ENCODE measurements at regions not wholly inside any gene's neighbourhood (a gene's known extent, or its start where the extent isn't known, plus 50 kb on each side); places are given as distances from the start of the nearest gene placed in this dataset.
"Not testable (repeated sequence)": the region's sequence is repeated elsewhere in the genome, so short reads cannot be mapped to it uniquely, and the experiment has no call there.

- no peak for DNase-seq
Observed at GRCh38 chr4:28247805-28248204, 1387.2 kb downstream of the STIM2 start.

DNA sequence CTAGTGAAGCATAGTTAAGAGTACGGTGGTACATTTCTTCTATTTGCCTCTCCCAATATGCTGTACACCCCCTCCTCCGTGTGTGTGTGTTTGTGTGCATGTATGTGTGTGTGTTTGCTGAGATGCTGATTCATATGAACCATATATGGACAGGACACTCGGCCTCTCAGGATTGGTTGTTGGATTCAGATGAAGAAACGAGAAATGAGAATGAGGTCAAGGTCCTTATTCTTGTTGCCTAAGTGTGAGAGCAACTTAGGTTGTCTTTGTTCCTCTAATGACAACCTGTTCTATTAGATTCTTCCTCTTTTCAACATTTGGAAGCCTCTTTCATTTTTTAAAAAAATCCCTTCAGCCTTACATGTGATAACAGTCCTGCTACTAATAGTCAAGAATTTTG is 1387.6 kb downstream of the STIM2 start:
- no peak for DNase-seq

DNA sequence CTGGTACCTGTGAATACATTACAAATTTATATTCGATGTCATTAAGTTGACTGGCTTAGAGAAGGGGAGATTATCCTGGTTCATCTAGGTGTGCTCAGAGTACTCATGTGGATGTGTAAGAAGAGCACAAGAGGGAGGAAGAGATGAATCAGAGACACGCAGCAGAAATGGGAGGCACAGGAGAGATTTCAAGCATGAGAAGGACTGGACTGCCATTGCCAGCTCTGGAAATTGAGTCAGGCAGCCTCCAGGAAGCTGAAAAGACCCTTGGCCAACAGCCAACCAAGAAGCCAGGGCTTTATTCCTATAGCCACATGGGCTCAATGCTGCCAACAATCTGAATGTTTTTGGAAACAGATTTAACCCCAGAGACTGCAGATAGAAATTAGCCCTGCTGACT is 1390.0 kb downstream of the STIM2 start:
- no peak for DNase-seq

DNA sequence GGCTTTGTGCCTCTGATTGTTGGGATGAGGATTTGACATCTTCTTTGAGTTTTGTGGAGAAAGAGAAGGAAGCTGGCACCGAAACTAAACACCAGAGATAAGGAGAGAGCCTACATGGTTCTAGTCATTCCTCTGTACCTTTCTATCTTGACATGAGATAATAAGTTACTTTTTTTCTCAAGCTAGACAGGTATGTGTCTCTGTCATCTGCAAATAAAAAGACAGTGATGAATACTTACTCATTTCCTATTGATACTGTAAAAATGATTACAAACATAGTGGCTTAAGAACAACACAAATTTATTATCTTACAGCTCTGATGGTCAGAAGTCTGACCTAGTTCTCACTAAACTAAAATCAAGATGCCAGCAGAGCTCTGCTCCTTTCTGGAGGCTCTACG is 1391.2 kb downstream of the STIM2 start:
- DNase-seq = no peak

- DNase-seq = no peak
Observed at GRCh38 chr4:28254003-28254402, 1393.4 kb downstream of the STIM2 start.

GRCh38 chr4:28256295-28256694 is 1395.7 kb downstream of the STIM2 start:
- no peak for DNase-seq

- DNase-seq = no peak
Observed at GRCh38 chr4:28259951-28260350, 1399.3 kb downstream of the STIM2 start.

DNA sequence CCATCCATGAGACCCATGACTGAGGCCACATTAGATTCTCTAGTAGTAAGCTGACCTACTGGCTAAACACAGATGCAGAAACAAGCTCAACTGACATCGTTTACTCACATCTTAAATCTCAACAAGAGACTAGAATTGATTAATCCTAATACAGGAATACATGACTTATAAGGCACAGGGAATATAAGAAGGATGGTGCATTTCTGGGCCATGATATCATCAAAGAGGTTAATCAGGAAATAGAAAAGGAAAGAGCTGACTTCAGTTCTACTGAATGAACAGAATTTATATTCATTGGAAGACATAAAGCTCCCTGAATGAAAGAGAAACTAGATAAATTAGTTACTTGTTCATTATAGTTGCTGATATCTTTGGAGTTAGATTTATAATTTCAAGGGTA is 1406.5 kb downstream of the STIM2 start:
- no peak for DNase-seq

GRCh38 chr4:28269426-28269825 is 1408.8 kb downstream of the STIM2 start:
- DNase-seq = no peak

GRCh38 chr4:28277931-28278330 is 1417.3 kb downstream of the STIM2 start:
- no peak for DNase-seq

DNA sequence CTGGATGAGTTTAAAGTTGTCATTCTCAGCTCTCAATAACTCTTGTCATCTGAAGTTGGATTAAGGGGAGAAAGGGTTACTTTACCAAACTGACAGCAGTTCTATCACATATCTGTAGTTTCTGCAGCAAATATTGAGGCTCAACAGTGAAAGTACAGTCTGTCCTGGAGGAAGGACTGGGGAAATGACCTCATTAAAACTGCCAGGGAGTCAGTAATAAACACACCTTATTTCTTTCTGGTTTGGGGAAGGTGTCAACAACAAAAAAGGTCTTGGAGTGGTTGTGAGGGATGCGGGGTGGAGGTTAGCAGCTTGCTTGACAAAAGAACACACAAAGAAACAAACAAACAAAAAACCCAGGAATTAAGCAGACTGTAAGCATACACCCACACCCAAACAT is 1418.0 kb downstream of the STIM2 start:
- no peak for DNase-seq

GRCh38 chr4:28279249-28279648 is 1418.6 kb downstream of the STIM2 start:
- DNase-seq = no peak

GRCh38 chr4:28286266-28286665 is 1425.6 kb downstream of the STIM2 start:
- DNase-seq = not testable (repeated sequence)

- no peak for DNase-seq
Observed at GRCh38 chr4:28287831-28288233, 1427.2 kb downstream of the STIM2 start.

- no peak for DNase-seq
Observed at GRCh38 chr4:28296239-28296638, 1435.6 kb downstream of the STIM2 start.

GRCh38 chr4:28310926-28311325 is 1450.3 kb downstream of the STIM2 start:
- DNase-seq = no peak

- DNase-seq = not testable (repeated sequence)
Observed at GRCh38 chr4:28312497-28312896, 1451.9 kb downstream of the STIM2 start.

DNA sequence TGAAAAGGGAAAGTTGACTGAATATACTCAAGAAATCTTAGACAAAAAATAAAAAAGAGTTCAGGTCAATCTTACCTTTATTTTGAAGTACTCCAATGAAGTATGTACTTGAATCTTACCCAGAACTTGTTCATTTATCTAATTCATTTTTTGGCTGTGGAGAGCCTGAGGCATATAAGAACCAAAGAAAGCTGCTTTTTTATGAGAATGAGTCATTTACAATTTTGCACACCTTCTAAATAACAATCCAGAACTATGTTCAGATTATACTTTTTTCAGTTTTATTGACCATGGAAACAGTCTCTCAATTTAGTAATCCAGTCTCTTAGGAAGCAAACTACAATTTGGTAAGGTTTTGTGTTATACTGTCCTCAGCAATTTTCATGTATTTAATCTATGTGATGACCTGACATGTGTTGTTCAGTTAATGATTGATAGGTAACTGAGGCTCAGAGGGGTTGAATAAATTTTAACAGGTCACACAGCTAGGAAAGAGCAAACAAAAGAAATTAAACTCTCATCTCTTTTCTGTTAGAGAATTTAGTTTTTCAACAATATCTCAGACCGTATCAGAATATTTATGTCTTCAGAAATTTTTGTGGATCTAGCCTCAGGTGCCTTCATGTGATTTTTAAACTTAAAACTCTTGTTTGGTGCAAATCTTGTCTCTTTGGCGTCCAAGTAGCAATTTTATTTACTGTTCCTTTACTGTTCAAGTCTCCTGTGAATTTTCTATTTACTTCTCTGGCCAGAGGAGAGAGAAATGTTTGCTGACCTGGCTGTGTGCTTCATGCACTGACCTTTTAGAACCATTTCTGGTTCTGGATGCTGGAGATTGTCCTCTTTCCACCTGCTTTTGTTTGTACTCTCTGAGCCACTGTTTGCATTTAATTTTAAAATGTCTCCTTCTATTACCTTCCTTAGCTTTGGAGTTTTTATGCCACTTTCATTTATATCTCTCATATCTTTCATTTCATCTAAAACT is 1453.4 kb downstream of the STIM2 start:
- no peak for DNase-seq

- no peak for DNase-seq
Observed at GRCh38 chr4:28317221-28317620, 1456.6 kb downstream of the STIM2 start.

- no peak for DNase-seq
Observed at GRCh38 chr4:28334249-28334648, 1473.6 kb downstream of the STIM2 start.

DNA sequence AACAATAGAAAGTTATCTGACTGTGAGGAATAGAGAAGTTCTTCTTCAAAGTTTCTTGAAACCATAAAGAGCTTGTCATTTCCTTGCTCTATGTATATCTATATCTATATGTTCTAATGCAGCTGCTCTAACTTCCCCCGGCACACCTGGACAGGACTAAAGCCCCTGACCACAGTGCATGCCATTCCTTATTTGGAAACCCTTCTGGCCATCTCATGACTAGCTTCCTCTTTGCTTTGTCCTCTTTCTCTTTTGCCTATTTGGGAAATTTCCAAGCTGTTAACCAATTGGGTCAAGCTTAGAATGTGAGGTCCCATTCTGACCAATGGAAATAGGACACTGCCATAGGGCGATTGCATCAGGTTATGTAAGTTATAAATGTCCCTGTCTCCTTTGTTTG is 1481.1 kb downstream of the STIM2 start:
- DNase-seq = no peak

DNA sequence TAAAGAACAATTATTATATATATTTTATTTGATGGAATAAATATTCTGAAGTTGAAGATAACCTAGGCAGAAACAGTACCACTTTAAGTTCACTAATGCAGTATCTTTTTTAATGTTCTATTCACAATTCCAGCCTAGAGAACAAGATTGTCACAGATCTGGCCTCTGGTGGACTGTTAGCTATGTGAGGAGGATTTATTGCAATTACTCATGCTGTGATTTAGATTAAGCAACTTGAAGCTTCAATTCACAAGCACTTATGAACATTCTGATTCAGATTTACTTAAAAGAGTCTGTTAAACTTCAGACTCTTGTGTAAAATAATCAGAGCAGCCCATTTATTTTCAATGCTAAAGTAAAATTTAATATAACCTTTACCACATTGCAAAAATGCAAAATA is 1489.8 kb downstream of the STIM2 start:
- no peak for DNase-seq

GRCh38 chr4:28351102-28351501 is 1490.5 kb downstream of the STIM2 start:
- no peak for DNase-seq

GRCh38 chr4:28351826-28352225 is 1491.2 kb downstream of the STIM2 start:
- DNase-seq = no peak
